Stimulated activated effector memory CD8-positive, alpha-beta T cell treated with anti-CD3 and anti-CD28 coated beads, Interleukin-12 subunit alpha, Interleukin-12 subunit beta, amount 100 ng/mL, for 72 hours (primary cell): ENCODE measurements at regions not wholly inside any gene's neighbourhood (a gene's known extent, or its start where the extent isn't known, plus 50 kb on each side); places are given as distances from the start of the nearest gene placed in this dataset.

Experiments used
- ATAC-seq: fragments of 150-1000 bp; cut with Tn5 transposase; 2 replicates; pipeline ENCODE4 v1.10.0; 2021
- DNase-seq, 2 donors: peaks; one replicate each; pipeline ENCODE4 v3.0.0; 2021 to 2022; ENCODE audit warnings: low spot score in 2 of 2
- H3K27ac Mint-ChIP-seq: one replicate; pipeline ENCODE4 v1.8.0; 2022; ENCODE audit warnings: mild to moderate bottlenecking, mixed read lengths
- H3K36me3 Mint-ChIP-seq: one replicate; pipeline ENCODE4 v1.8.0; 2022; ENCODE audit warnings: mild to moderate bottlenecking, mixed read lengths
- H3K4me1 Mint-ChIP-seq: one replicate; pipeline ENCODE4 v1.8.0; 2022; ENCODE audit warnings: mixed read lengths
- H3K4me3 Mint-ChIP-seq: one replicate; pipeline ENCODE4 v1.8.0; 2022; ENCODE audit warnings: mild to moderate bottlenecking, mixed read lengths
- H3K9me3 Mint-ChIP-seq: one replicate; pipeline ENCODE4 v1.8.0; 2022; ENCODE audit warnings: mixed read lengths

GRCh38 chr10:35743851-35744250, 101.8 kb upstream of the FZD8 start:
- no peaks in the 10 kb centered on the region for H3K36me3 Mint-ChIP-seq
- H3K4me1 Mint-ChIP-seq: no peaks in the 10 kb centered on the region
- no peak for DNase-seq
- no peaks in the 10 kb centered on the region for H3K9me3 Mint-ChIP-seq
- H3K27ac Mint-ChIP-seq: no peak overlapping the region
- no peak for ATAC-seq
- H3K4me3 Mint-ChIP-seq: no peak overlapping the region

- no peak for ATAC-seq
- no peaks in the 10 kb centered on the region for H3K36me3 Mint-ChIP-seq
Measured at GRCh38 chr10:35743351-35743750, 101.3 kb upstream of the FZD8 start.

GRCh38 chr10:35739998-35740397, 97.9 kb upstream of the FZD8 start:
- no peaks in the 10 kb centered on the region for H3K36me3 Mint-ChIP-seq
- ATAC-seq: no peak
- no peak for DNase-seq
- H3K4me1 Mint-ChIP-seq: no peaks in the 10 kb centered on the region
- no peak overlapping the region for H3K27ac Mint-ChIP-seq
- H3K9me3 Mint-ChIP-seq: peaks cover 3% of the 10 kb centered on the region
- H3K4me3 Mint-ChIP-seq: no peak overlapping the region

More at GRCh38 chr10:35743351-35743750, 101.3 kb upstream of the FZD8 start:
- H3K4me1 Mint-ChIP-seq: no peaks in the 10 kb centered on the region
- no peak for DNase-seq
- H3K9me3 Mint-ChIP-seq: no peaks in the 10 kb centered on the region
- H3K27ac Mint-ChIP-seq: no peak overlapping the region
- H3K4me3 Mint-ChIP-seq: no peak overlapping the region

GRCh38 chr10:35735412-35735811, 93.3 kb upstream of the FZD8 start:
- peaks cover 3% of the 10 kb centered on the region for H3K9me3 Mint-ChIP-seq
- DNase-seq (no peak), ATAC-seq (no peak)
- no peak overlapping the region for H3K4me3 Mint-ChIP-seq
- H3K27ac Mint-ChIP-seq: no peak overlapping the region
- no peaks in the 10 kb centered on the region for H3K36me3 Mint-ChIP-seq
- H3K4me1 Mint-ChIP-seq: no peaks in the 10 kb centered on the region

GRCh38 chr10:35731828-35732227, 89.7 kb upstream of the FZD8 start:
- peaks cover 6% of the 10 kb centered on the region for H3K9me3 Mint-ChIP-seq
- H3K4me1 Mint-ChIP-seq: no peaks in the 10 kb centered on the region
- ATAC-seq: no peak
- no peak for DNase-seq
- H3K27ac Mint-ChIP-seq: no peak overlapping the region
- H3K36me3 Mint-ChIP-seq: no peaks in the 10 kb centered on the region
- H3K4me3 Mint-ChIP-seq: no peak overlapping the region

DNA sequence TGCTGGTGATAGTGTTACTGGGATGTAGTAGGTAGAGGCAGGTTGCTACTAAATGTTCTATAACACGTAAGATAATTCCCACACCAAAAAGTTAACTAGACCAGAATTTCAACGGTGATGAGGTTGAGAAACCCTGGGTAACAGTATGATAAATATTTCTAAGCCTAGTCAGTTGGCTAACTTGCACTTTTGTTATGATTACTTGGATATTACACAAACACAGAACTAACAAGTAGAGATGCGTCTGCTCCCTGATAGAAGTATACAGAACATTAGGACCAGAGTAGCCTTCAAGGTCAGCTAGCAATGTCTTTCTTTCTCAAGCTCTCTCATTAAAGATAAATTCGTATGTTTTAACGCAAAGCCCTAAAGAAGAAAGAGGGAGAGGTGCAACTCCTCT, 86.2 kb upstream of the FZD8 start:
- H3K9me3 Mint-ChIP-seq: peaks cover 2% of the 10 kb centered on the region
- no peak for DNase-seq
- no peaks in the 10 kb centered on the region for H3K4me1 Mint-ChIP-seq

DNA sequence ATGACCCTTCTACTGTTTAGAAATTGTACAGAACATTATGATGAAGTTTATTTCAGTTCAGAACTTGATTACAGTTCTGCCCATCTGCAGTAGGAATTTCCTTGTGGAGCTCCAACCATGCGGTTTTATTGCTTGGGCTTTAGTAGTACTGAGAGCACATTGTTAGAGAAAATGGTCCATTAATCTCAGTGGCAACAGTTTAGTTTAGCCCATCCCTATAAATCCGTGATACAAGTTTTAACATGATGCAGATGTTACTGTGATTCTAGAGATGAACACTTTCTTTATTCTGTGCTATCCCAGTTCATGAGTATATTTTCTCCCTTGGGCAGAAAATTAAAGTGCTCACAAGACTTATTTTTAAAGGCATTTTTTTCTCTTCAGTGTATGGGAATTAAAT, 84.8 kb upstream of the FZD8 start:
- peaks cover 2% of the 10 kb centered on the region for H3K9me3 Mint-ChIP-seq
- no peak overlapping the region for H3K4me3 Mint-ChIP-seq
- H3K4me1 Mint-ChIP-seq: no peaks in the 10 kb centered on the region
- no peak for ATAC-seq
- no peaks in the 10 kb centered on the region for H3K36me3 Mint-ChIP-seq
- no peak overlapping the region for H3K27ac Mint-ChIP-seq
- DNase-seq: no peak

More for the DNA sequence above, 86.2 kb upstream of the FZD8 start:
- Mint-ChIP-seq H3K27ac (no peak overlapping the region), H3K36me3 (no peaks in the 10 kb centered on the region), H3K4me3 (no peak overlapping the region)
- no peak for ATAC-seq

DNA sequence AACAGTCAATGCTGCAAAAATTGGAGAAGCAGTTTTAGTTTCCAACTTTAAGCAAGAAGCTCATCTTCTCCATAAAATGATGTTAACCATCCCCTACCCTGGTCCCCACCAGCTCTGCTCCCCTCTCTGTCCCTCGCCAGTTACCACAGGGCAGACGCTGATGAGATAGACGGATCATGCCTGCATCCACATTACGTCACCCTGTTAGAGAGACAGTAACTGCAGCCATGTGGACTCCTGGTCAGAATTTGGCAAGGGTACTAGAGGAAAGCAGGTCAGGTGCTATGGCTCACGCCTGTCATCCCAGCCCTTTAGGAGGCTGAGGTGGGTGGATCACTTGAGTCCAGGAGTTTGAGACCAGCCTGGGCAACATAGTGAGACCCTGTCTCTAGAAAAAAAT, 81.9 kb upstream of the FZD8 start:
- Mint-ChIP-seq H3K27ac (no peak overlapping the region), H3K9me3 (peaks cover 2% of the 10 kb centered on the region), H3K4me3 (no peak overlapping the region), H3K4me1 (no peaks in the 10 kb centered on the region), H3K36me3 (no peaks in the 10 kb centered on the region)
- ATAC-seq (no peak), DNase-seq (no peak)

- no peaks in the 10 kb centered on the region for H3K36me3 Mint-ChIP-seq
- no peaks in the 10 kb centered on the region for H3K4me1 Mint-ChIP-seq
- peaks cover 2% of the 10 kb centered on the region for H3K9me3 Mint-ChIP-seq
- DNase-seq (no peak), ATAC-seq (no peak)
- H3K27ac Mint-ChIP-seq: no peak overlapping the region
- no peak overlapping the region for H3K4me3 Mint-ChIP-seq
Measured at GRCh38 chr10:35723059-35723458, 81.0 kb upstream of the FZD8 start.

DNA sequence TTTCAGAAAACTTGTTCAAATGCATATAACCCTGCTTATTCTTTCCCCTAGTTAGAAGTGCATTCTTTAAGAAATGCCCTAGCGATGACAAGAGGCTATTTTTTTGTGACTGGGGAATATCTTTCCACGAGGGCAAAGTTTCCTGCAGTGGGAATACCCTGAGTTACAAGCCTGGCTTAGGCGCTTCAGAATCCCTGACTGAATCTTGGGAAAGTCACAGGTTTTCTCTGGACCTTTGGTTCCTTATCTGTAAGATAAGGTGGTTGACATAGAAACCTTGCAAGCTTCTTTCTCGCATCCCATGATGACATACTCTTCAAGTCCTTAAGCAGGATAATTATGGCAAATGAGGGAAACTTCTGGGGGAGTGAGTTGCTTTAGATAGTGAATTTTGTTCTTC, 80.5 kb upstream of the FZD8 start:
- Mint-ChIP-seq H3K4me3 (no peak overlapping the region), H3K4me1 (no peaks in the 10 kb centered on the region), H3K27ac (no peak overlapping the region), H3K9me3 (peaks cover 2% of the 10 kb centered on the region), H3K36me3 (no peaks in the 10 kb centered on the region)
- ATAC-seq: no peak
- DNase-seq: no peak

DNA sequence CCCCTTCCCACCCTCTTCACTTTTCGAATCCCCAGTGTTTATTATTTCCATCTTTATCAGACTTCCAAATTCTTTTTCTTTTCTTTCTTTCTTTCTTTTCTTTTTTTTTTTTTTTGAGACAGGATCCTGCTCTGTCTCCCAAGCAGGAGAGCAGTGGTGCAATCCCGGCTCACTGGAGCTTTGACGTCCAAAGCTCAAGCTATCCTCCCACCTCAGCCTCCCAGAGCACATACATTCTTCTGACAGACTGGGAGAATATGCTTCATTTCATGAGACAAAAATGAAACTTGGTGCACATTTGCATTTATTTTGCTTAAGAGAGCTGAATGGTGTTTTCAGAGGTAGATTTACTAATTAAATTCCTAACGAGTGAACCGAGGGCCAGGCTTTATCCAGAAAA, 80.1 kb upstream of the FZD8 start:
- ATAC-seq (no peak), DNase-seq (no peak)
- no peaks in the 10 kb centered on the region for H3K36me3 Mint-ChIP-seq
- no peak overlapping the region for H3K27ac Mint-ChIP-seq
- peaks cover under 1% of the 10 kb centered on the region for H3K9me3 Mint-ChIP-seq
- H3K4me1 Mint-ChIP-seq: no peaks in the 10 kb centered on the region
- H3K4me3 Mint-ChIP-seq: no peak overlapping the region

- no peak overlapping the region for H3K27ac Mint-ChIP-seq
- peaks cover 4% of the 10 kb centered on the region for H3K9me3 Mint-ChIP-seq
- no peak for DNase-seq
Measured at GRCh38 chr10:35720366-35720765, 78.3 kb upstream of the FZD8 start.

GRCh38 chr10:35716776-35717175, 74.7 kb upstream of the FZD8 start:
- peaks cover 4% of the 10 kb centered on the region for H3K9me3 Mint-ChIP-seq
- H3K27ac Mint-ChIP-seq: no peak overlapping the region
- no peak for DNase-seq
- H3K4me1 Mint-ChIP-seq: no peaks in the 10 kb centered on the region
- no peak for ATAC-seq
- no peaks in the 10 kb centered on the region for H3K36me3 Mint-ChIP-seq
- no peak overlapping the region for H3K4me3 Mint-ChIP-seq

More at GRCh38 chr10:35720366-35720765, 78.3 kb upstream of the FZD8 start:
- H3K36me3 Mint-ChIP-seq: no peaks in the 10 kb centered on the region
- ATAC-seq: no peak
- H3K4me1 Mint-ChIP-seq: no peaks in the 10 kb centered on the region
- no peak overlapping the region for H3K4me3 Mint-ChIP-seq

GRCh38 chr10:35712486-35712885, 70.4 kb upstream of the FZD8 start:
- Mint-ChIP-seq H3K27ac (no peak overlapping the region), H3K36me3 (no peaks in the 10 kb centered on the region), H3K4me3 (no peak overlapping the region), H3K4me1 (no peaks in the 10 kb centered on the region), H3K9me3 (peaks cover 15% of the 10 kb centered on the region)
- DNase-seq: no peak
- ATAC-seq: no peak

DNA sequence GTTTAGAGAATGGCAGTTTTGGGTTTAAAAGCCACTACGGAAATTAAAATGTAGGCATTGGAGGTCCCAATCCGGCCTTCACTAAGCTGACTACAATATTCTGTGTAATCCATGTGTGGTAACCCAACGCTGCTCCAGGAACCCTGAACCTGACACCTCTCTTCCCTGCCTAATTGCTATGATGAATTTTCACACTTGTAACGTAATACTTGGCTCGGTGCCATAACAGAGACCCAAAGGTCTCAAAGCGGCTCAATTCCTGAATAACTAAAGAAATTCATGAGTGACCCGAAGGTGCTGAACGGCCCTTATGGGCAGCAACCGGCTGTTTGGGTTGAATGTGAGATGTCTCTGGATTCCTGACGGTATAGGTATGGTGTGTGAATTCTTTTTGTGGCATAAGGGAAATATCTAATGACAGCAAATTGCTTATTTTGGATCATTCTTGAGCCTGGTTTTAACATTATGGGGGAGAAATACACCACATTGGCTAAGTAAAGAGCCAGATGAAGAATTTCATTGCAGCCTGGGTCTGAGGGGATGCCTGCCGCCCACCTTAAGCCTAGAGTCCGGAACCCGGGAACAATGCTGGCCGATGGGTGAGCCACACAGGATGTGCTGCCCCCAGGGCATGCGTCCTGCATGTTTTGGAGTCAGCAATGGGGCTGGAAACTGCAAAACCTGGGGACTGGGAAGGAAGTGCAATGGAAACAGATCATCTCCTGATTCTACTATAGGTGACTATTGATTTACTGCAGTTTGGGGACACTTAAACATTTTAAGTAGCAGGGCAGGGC, 69.7 kb upstream of the FZD8 start:
- Mint-ChIP-seq H3K36me3 (no peaks in the 10 kb centered on the region), H3K9me3 (peaks cover 18% of the 10 kb centered on the region), H3K27ac (no peak overlapping the region), H3K4me3 (no peak overlapping the region), H3K4me1 (no peaks in the 10 kb centered on the region)
- DNase-seq (no peak), ATAC-seq (no peak)

DNA sequence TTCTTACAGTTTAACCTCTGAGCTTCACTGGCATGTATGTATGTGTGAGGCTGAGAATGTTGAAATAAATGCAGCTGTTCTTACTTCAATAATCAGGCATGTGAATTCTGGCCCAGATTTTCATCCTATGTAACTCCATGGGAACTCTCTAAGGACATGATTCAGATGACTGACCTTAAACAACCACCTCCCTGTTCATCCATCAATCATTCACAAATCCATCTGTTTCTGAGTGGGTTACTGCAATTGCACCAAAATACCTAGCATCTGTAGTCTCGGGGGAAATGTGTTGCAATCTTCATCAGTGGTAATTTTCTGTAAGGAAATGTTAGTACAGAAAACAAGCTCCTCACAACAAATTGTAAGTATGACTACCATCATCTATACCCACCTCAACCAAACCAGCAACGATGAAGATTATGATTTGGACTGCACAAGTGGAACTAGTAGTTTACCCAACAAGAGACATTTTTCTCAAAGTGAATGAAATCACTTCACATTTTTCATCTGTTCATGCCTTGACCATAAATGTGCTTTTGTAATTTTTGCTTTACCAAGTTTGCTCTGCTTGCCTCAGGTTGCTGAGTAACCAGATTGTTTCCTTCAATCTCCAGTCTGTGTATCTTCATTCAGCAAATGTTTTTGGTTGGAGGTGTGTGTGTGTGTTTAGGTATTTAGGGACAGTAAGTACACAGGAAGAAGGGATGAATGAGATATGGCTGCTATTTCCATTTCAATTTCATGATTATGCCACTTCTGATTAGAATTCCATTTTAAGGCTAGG, 65.7 kb upstream of the FZD8 start:
- Mint-ChIP-seq H3K4me1 (no peaks in the 10 kb centered on the region), H3K9me3 (peaks cover 15% of the 10 kb centered on the region)
- DNase-seq: no peak

More for the DNA sequence above, 65.7 kb upstream of the FZD8 start:
- H3K27ac Mint-ChIP-seq: no peak overlapping the region
- H3K4me3 Mint-ChIP-seq: no peak overlapping the region
- H3K36me3 Mint-ChIP-seq: no peaks in the 10 kb centered on the region
- no peak for ATAC-seq
